H1 (cell line): ENCODE measurements at regions not wholly inside any gene's neighbourhood (a gene's known extent, or its start where the extent isn't known, plus 50 kb on each side); places are given as distances from the start of the nearest gene placed in this dataset.

Experiments
- CTCF ChIA-PET: fragments of 300-600 bp; sonication (Branson Sonifier 250); formaldehyde crosslinking; loops from one replicate; lab custom pipeline; 2021; ENCODE audit not compliant: partially characterized antibody; lab: Charles Lee
- POLR2A ChIA-PET: fragments of 300-600 bp; sonication (Branson Sonifier 250); formaldehyde crosslinking; loops from one replicate; lab custom pipeline; 2021; ENCODE audit warnings: inconsistent platforms; ENCODE audit not compliant: partially characterized antibody; lab: Charles Lee
- DNase-seq, 2 experiments: peaks; one replicate each; pipeline versions ENCODE4 v3.0.0 to v3.0.0-alpha.2; 2010 to 2022; ENCODE audit warnings: low spot score in 2 of 2, low read depth in 1 of 2, mixed read lengths in 1 of 2
- FAIRE-seq: peaks from 2 replicates; lab custom pipeline; 2011; peaks lifted over from hg19 to GRCh38; lab: Jason Lieb, UNC
- H2AFZ ChIP-seq: 2 replicates; pipeline ENCODE4 v1.8.1; 2012; ENCODE audit warnings: low read length, inconsistent platforms
- H2AK5ac ChIP-seq: 2 replicates; pipeline ENCODE4 v1.6.1; 2013; ENCODE audit warnings: low read depth, low read length
- H2BK120ac ChIP-seq: replicated peaks from 2 replicates; pipeline ENCODE3; 2013; ENCODE audit warnings: low read depth, low read length, inconsistent platforms
- H2BK12ac ChIP-seq: 2 replicates; pipeline ENCODE4 v1.6.1; 2013; ENCODE audit warnings: low read depth, low read length
- H2BK15ac ChIP-seq: 2 replicates; pipeline ENCODE4 v1.6.1; 2013; ENCODE audit warnings: low read length
- H2BK20ac ChIP-seq: 2 replicates; pipeline ENCODE4 v1.6.1; 2013; ENCODE audit warnings: low read length
- H2BK5ac ChIP-seq: 2 replicates; pipeline ENCODE4 v1.6.1; 2013; ENCODE audit warnings: low read depth, low read length
- H3K14ac ChIP-seq: 2 replicates; pipeline ENCODE4 v1.6.1; 2013; ENCODE audit warnings: inconsistent platforms; ENCODE audit not compliant: insufficient read length
- H3K18ac ChIP-seq: 2 replicates; pipeline ENCODE4 v1.6.1; 2013; ENCODE audit warnings: low read length; ENCODE audit errors: extremely low read depth
- H3K23ac ChIP-seq: 2 replicates; pipeline ENCODE4 v1.6.1; 2013; ENCODE audit warnings: inconsistent platforms; ENCODE audit not compliant: insufficient read length
- H3K23me2 ChIP-seq: 2 replicates; pipeline ENCODE4 v1.6.1; 2013; ENCODE audit warnings: low read depth, low read length
- H3K27ac ChIP-seq: 2 replicates; pipeline ENCODE4 v1.6.1; 2011; ENCODE audit warnings: low read depth, low read length, inconsistent platforms
- H3K27me3 ChIP-seq, 4 experiments: replicated peaks in 1 of 4; 1 replicate in 1 of 4; 2 replicates in 3 of 4; pipeline versions ENCODE4 v1.6.1 to v1.8.1; 2011 to 2013; ENCODE audit warnings: low read length in 3 of 4, mild to moderate bottlenecking in 3 of 4, inconsistent platforms in 2 of 4, mixed read lengths in 2 of 4, moderate library complexity in 1 of 4; ENCODE audit not compliant: control insufficient read depth in 3 of 4, insufficient read depth in 3 of 4; ENCODE audit errors: extremely low read depth in 1 of 4
- H3K36me3 ChIP-seq, 4 experiments: 2 replicates each; pipeline versions ENCODE4 v1.6.1 to v1.8.1; 2011 to 2013; ENCODE audit warnings: mild to moderate bottlenecking in 4 of 4, low read length in 3 of 4, moderate library complexity in 2 of 4, control low read depth in 1 of 4, inconsistent platforms in 1 of 4; ENCODE audit not compliant: insufficient read depth in 4 of 4, control insufficient read depth in 2 of 4
- H3K4ac ChIP-seq: replicated peaks from 2 replicates; pipeline ENCODE3; 2013; ENCODE audit warnings: low read length, low read depth, mixed read lengths, inconsistent platforms; ENCODE audit not compliant: insufficient read length
- H3K4me1 ChIP-seq, 4 experiments: replicated peaks in 1 of 4; 1 replicate in 1 of 4; 2 replicates in 3 of 4; pipeline versions ENCODE4 v1.6.1 to v1.8.1; 2011 to 2013; ENCODE audit warnings: low read length in 3 of 4, inconsistent platforms in 2 of 4, mixed read lengths in 1 of 4; ENCODE audit not compliant: insufficient read depth in 4 of 4, control insufficient read depth in 3 of 4
- H3K4me2 ChIP-seq, 2 experiments: 2 replicates each; pipeline versions ENCODE4 v1.6.1 to v1.8.1; 2011 to 2013; ENCODE audit warnings: low read depth in 2 of 2, low read length in 2 of 2, control low read depth in 1 of 2, inconsistent platforms in 1 of 2, mild to moderate bottlenecking in 1 of 2; ENCODE audit not compliant: insufficient read depth in 1 of 2
- H3K4me3 ChIP-seq, 4 experiments: fragments of 200-600, 300-600 bp in 1 of 4; sonication (generic), shearing (Covaris generic), sonication (Bioruptor Twin) in 1 of 4; 2 replicates each; pipeline versions ENCODE4 v1.5.1 to v1.8.1; 2011 to 2016; ENCODE audit warnings: low read length in 4 of 4, low read depth in 3 of 4, control low read depth in 2 of 4, inconsistent platforms in 2 of 4, mild to moderate bottlenecking in 2 of 4, mixed read lengths in 1 of 4, moderate library complexity in 1 of 4; ENCODE audit not compliant: insufficient read depth in 2 of 4; ENCODE audit errors: extremely low read depth in 1 of 4
- H3K56ac ChIP-seq: replicated peaks from 2 replicates; pipeline ENCODE3; 2013; ENCODE audit warnings: low read depth, mild to moderate bottlenecking, mixed read lengths, low read length, inconsistent platforms; ENCODE audit not compliant: insufficient read length
- H3K79me1 ChIP-seq: 2 replicates; pipeline ENCODE4 v1.6.1; 2013; ENCODE audit warnings: low read depth, low read length, control low read depth
- H3K79me2 ChIP-seq, 2 experiments: 2 replicates each; pipeline versions ENCODE4 v1.6.1 to v1.8.1; 2012 to 2013; ENCODE audit warnings: low read length in 2 of 2, mild to moderate bottlenecking in 2 of 2, inconsistent platforms in 1 of 2; ENCODE audit not compliant: insufficient read depth in 2 of 2, control insufficient read depth in 1 of 2
- H3K9ac ChIP-seq, 4 experiments: replicated peaks in 1 of 4; 1 replicate in 1 of 4; 2 replicates in 3 of 4; pipeline versions ENCODE4 v1.6.1 to v1.8.1; 2011 to 2013; ENCODE audit warnings: low read depth in 3 of 4, low read length in 3 of 4, control low read depth in 2 of 4, mild to moderate bottlenecking in 2 of 4, moderate library complexity in 2 of 4, inconsistent platforms in 1 of 4; ENCODE audit errors: extremely low read depth in 1 of 4
- H3K9me3 ChIP-seq, 2 experiments: 2 replicates each; pipeline versions ENCODE4 v1.6.1 to v1.8.1; 2012 to 2013; ENCODE audit warnings: mild to moderate bottlenecking in 2 of 2, moderate library complexity in 2 of 2, control low read depth in 1 of 2, inconsistent platforms in 1 of 2, low read depth in 1 of 2, low read length in 1 of 2, mixed read lengths in 1 of 2; ENCODE audit not compliant: insufficient read depth in 2 of 2
- H4K20me1 ChIP-seq, 2 experiments: replicated peaks in 1 of 2; 2 replicates each; pipeline versions ENCODE3 to v1.8.1; 2011 to 2013; ENCODE audit warnings: inconsistent platforms in 2 of 2, low read length in 2 of 2, mild to moderate bottlenecking in 1 of 2; ENCODE audit not compliant: insufficient read depth in 2 of 2, control insufficient read depth in 1 of 2
- H4K5ac ChIP-seq: 2 replicates; pipeline ENCODE4 v1.6.1; 2013; ENCODE audit warnings: low read length, low read depth, mixed read lengths, inconsistent platforms; ENCODE audit not compliant: insufficient read length
- H4K8ac ChIP-seq: 2 replicates; pipeline ENCODE4 v1.8.0; 2013; ENCODE audit warnings: mild to moderate bottlenecking, moderate library complexity, low read length, inconsistent platforms; ENCODE audit not compliant: insufficient read depth; ENCODE audit errors: extremely low read depth
- H4K91ac ChIP-seq: replicated peaks from 2 replicates; pipeline ENCODE3; 2013; ENCODE audit warnings: low read length, mixed read lengths, inconsistent platforms; ENCODE audit not compliant: insufficient read length
- ASH2L ChIP-seq: fragments of 200-600, 300-600 bp; sonication (generic); IDR thresholded peaks from one replicate; pipeline ENCODE4 v1.7.1; 2017; ENCODE audit warnings: low read length
- BACH1 ChIP-seq: IDR thresholded peaks from 2 replicates; pipeline ENCODE4 v1.6.1; 2012; ENCODE audit warnings: low read length, improper control_type of control experiment
- CBX5 ChIP-seq: fragments of 300-800, 300-1000 bp; sonication (generic); IDR thresholded peaks from 2 replicates; pipeline ENCODE4 v1.7.1; 2016; ENCODE audit warnings: antibody characterized with exemption, low read length, low read depth
- CHD1 ChIP-seq: IDR thresholded peaks from 2 replicates; pipeline ENCODE4 v1.6.1; 2012; ENCODE audit warnings: low read depth, low read length, improper control_type of control experiment
- CHD2 ChIP-seq: IDR thresholded peaks from 2 replicates; pipeline ENCODE4 v1.6.1; 2012; ENCODE audit warnings: low read length, improper control_type of control experiment
- E2F6 ChIP-seq: IDR thresholded peaks from 2 replicates; pipeline ENCODE4 v1.6.1; 2012; ENCODE audit warnings: inconsistent platforms
- EGR1 ChIP-seq: IDR thresholded peaks from 2 replicates; pipeline ENCODE4 v1.6.1; 2011; ENCODE audit warnings: low read depth, low read length, borderline replicate concordance
- HDAC2 ChIP-seq, 2 experiments: fragments of 300-600 bp in 1 of 2; sonication (generic) in 1 of 2; IDR thresholded peaks; 2 replicates each; pipeline ENCODE4 v1.6.1; 2011 to 2012; ENCODE audit warnings: low read depth in 2 of 2, low read length in 2 of 2, mild to moderate bottlenecking in 2 of 2, moderate library complexity in 2 of 2, borderline replicate concordance in 1 of 2, inconsistent platforms in 1 of 2
- KDM1A ChIP-seq: fragments of 200-600, 300-600 bp; sonication (generic); IDR thresholded peaks from 2 replicates; pipeline ENCODE4 v1.7.1; 2016; ENCODE audit warnings: mild to moderate bottlenecking, low read length, borderline replicate concordance
- NANOG ChIP-seq: IDR thresholded peaks from 2 replicates; pipeline ENCODE4 v1.6.1; 2011; ENCODE audit warnings: low read length, low read depth, mild to moderate bottlenecking, inconsistent platforms; ENCODE audit not compliant: insufficient read depth, poor library complexity, severe bottlenecking
- PHF8 ChIP-seq: fragments of 200-600 bp; sonication (generic); conservative IDR thresholded peaks from 2 replicates; pipeline ENCODE4 v1.7.1; 2012; ENCODE audit warnings: low read depth, mild to moderate bottlenecking, inconsistent platforms, low read length, moderate library complexity
- POLR2AphosphoS5 ChIP-seq: IDR thresholded peaks from 2 replicates; pipeline ENCODE4 v1.6.1; 2011; ENCODE audit warnings: low read depth, low read length
- TAF1 ChIP-seq: IDR thresholded peaks from 2 replicates; pipeline ENCODE4 v1.6.1; 2011; ENCODE audit warnings: mild to moderate bottlenecking, low read depth, low read length
- USF2 ChIP-seq: IDR thresholded peaks from 2 replicates; pipeline ENCODE4 v1.6.1; 2011; ENCODE audit warnings: low read length, improper control_type of control experiment
- WGBS, 2 experiments: shearing (Covaris generic) in 1 of 2; methylation state at CpG; one replicate each; pipeline versions ENCODE4 v1.1.6 to v1.1.7; 2013 to 2015; ENCODE audit warnings: low lambda C conversion rate in 2 of 2, mixed read lengths in 2 of 2, inconsistent platforms in 1 of 2, low coverage in 1 of 2, missing lambda C conversion rate in 1 of 2; ENCODE audit not compliant: insufficient replicate concordance in 2 of 2, insufficient coverage in 1 of 2, insufficient read length in 1 of 2; ENCODE audit errors: extremely low coverage in 1 of 2, missing lambda C conversion rate in 1 of 2; 5-methylcytosine and 5-hydroxymethylcytosine counted together

GRCh38 chr5:121279801-121280200 is 571.9 kb upstream of the FTMT start:
- H3K4me2 ChIP-seq = no peak overlapping the region
- no peak overlapping the region for H3K4ac ChIP-seq
- 85% methylated on average over 4 of the region's 4 CpGs; no CpG with 5 or more reads in 1 of the 2 experiments for WGBS, 2 experiments
- ChIA-PET CTCF (no interaction called here), POLR2A (no interaction called here)
- H3K4me3 ChIP-seq = no peak overlapping the region
- H2BK120ac ChIP-seq = no peak overlapping the region
- no peak overlapping the region for H2BK5ac ChIP-seq
- H3K9ac ChIP-seq = no peak overlapping the region
- FAIRE-seq (no peak), DNase-seq (no peak)
- H2AK5ac ChIP-seq = no peak overlapping the region
- no peaks in the 10 kb centered on the region for H3K4me1 ChIP-seq
- no peak overlapping the region for H2AFZ ChIP-seq
- no peaks in the 10 kb centered on the region; a peak in 1 of 4 replicates for H3K9me3 ChIP-seq
- no peak overlapping the region for H3K14ac ChIP-seq
- H3K27me3 ChIP-seq = peaks cover 0 to 1% (median 0%) of the 10 kb centered on the region in 4 experiments; a peak in 1 of 7 replicates
- H3K23ac ChIP-seq = no peak overlapping the region
- no peak overlapping the region for H4K91ac ChIP-seq
- H2BK15ac ChIP-seq = no peak overlapping the region
- no peak overlapping the region for H2BK12ac ChIP-seq
- H4K5ac ChIP-seq = no peak overlapping the region
- H3K27ac ChIP-seq = no peak overlapping the region
- no peak overlapping the region for H3K56ac ChIP-seq
- no peaks in the 10 kb centered on the region for H3K79me2 ChIP-seq
- no peak overlapping the region for H2BK20ac ChIP-seq
- H3K18ac ChIP-seq = no peak overlapping the region
- no peaks in the 10 kb centered on the region for H3K79me1 ChIP-seq
- no peak overlapping the region for H4K8ac ChIP-seq
- no peaks in the 10 kb centered on the region for H3K23me2 ChIP-seq
- no peaks in the 10 kb centered on the region for H4K20me1 ChIP-seq
- no peaks in the 10 kb centered on the region for H3K36me3 ChIP-seq
- TF ChIP-seq BACH1 (no peak), NANOG (no peak), USF2 (no peak), KDM1A (no peak), CHD1 (no peak), E2F6 (no peak), PHF8 (no peak), CBX5 (no peak), HDAC2 (IDR thresholded peaks at IDR 0.05; ENCODE audit: borderline replicate concordance in 1 of 2, low read depth in 2 of 2, low read length in 2 of 2) (no peak), ASH2L (no peak), POLR2AphosphoS5 (no peak), CHD2 (no peak), TAF1 (no peak), EGR1 (no peak)
